ENCODE measurements at regions not wholly inside any gene's neighbourhood (a gene's known extent, or its start where the extent isn't known, plus 50 kb on each side); places are given as distances from the start of the nearest gene placed in this dataset.

- TF ChIP-seq CTCF (conservative IDR thresholded peaks at IDR 0.05) (no peak), EZH2 (IDR thresholded peaks at IDR 0.05; ENCODE audit: low read depth) (no peak)
These were observed 95.4 kb upstream of the INSIG1 start for GRCh38 chr7:155202106-155202871.
